Tibial artery (tissue), 4 donors: ENCODE measurements at regions not wholly inside any gene's neighbourhood (a gene's known extent, or its start where the extent isn't known, plus 50 kb on each side); places are given as distances from the start of the nearest gene placed in this dataset.
A peak's percentile ranks its signal among the peaks of the same experiment; 100 is the strongest.

ENCODE experiments used
- DNase-seq, 2 donors: peaks; one replicate each; pipeline ENCODE4 v3.0.0-alpha.2; 2019
- H3K27ac ChIP-seq, 2 donors: fragments of 200-600 bp; sonication (generic) in 1 of 2; 1 replicate in 1 of 2; 2 replicates in 1 of 2; pipeline ENCODE4 v1.5.1; 2018 to 2019; ENCODE audit warnings: mild to moderate bottlenecking in 1 of 2
- H3K27me3 ChIP-seq, 2 donors: fragments of 200-600 bp; sonication (generic) in 1 of 2; one replicate each; pipeline versions ENCODE4 v1.5.1 to v1.6.0; 2016 to 2019
- H3K36me3 ChIP-seq, 3 donors: fragments of 200-600 bp; sonication (generic) in 2 of 3; one replicate each; pipeline ENCODE4 v1.5.1; 2016 to 2019; ENCODE audit warnings: mild to moderate bottlenecking in 2 of 3
- H3K4me1 ChIP-seq, 4 donors: fragments of 200-600 bp; sonication (generic) in 2 of 4; 1 replicate in 3 of 4; 2 replicates in 1 of 4; pipeline ENCODE4 v1.5.1; 2016 to 2019
- H3K4me3 ChIP-seq, 2 donors: fragments of 200-600 bp; sonication (generic) in 1 of 2; 1 replicate in 1 of 2; 2 replicates in 1 of 2; pipeline ENCODE4 v1.5.1; 2018 to 2019; ENCODE audit warnings: mild to moderate bottlenecking in 2 of 2
- H3K9me3 ChIP-seq, 3 donors: fragments of 200-600 bp; sonication (generic) in 1 of 3; one replicate each; pipeline ENCODE4 v1.5.1; 2016 to 2019
- intact Hi-C: fragments of 100-400 bp; cut with DNase I; formaldehyde crosslinking; loops from one replicate; pipeline ENCODE4 v1.15.0; 2023; ENCODE audit warnings: low total_unique reads
- TF ChIP-seq, protein P1 (sequence below), 2 experiments: fragments of 200-600 bp in 1 of 2; fragments of 450-650 bp in 1 of 2; IDR thresholded peaks; one replicate each; pipeline ENCODE4 v1.5.1; 2017 to 2019; ENCODE audit warnings: antibody characterized with exemption in 2 of 2, mild to moderate bottlenecking in 1 of 2, moderate library complexity in 1 of 2

DNA sequence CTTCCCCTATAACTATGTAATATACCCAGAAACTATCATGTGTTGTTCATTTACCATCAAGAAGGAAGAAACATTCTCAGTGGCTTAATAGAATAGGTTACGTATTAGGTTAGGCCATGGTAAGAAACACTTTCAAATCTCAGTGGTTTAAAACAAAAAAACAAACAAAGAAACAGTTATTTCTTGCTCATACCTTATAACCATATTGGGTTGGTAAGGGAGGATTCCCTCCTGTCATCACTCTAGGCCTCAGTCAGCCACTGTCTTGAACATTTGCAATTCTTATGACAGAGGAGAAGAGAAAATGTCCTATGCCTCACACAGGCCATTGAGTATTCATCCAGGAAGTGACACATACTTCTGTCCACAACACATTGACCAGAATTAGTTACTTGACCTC lies 727.7 kb upstream of the NECTIN3 start:
- H3K4me1 ChIP-seq = peaks cover 0 to 11% (median 0%) of the 10 kb centered on the region in 4 donors
- no peaks in the 10 kb centered on the region for H3K27me3 ChIP-seq
- no peak overlapping the region for H3K27ac ChIP-seq
- H3K9me3 ChIP-seq = no peaks in the 10 kb centered on the region
- H3K4me3 ChIP-seq = no peak overlapping the region
- intact Hi-C loops = no loop called here
- TF ChIP-seq, protein P1, sequence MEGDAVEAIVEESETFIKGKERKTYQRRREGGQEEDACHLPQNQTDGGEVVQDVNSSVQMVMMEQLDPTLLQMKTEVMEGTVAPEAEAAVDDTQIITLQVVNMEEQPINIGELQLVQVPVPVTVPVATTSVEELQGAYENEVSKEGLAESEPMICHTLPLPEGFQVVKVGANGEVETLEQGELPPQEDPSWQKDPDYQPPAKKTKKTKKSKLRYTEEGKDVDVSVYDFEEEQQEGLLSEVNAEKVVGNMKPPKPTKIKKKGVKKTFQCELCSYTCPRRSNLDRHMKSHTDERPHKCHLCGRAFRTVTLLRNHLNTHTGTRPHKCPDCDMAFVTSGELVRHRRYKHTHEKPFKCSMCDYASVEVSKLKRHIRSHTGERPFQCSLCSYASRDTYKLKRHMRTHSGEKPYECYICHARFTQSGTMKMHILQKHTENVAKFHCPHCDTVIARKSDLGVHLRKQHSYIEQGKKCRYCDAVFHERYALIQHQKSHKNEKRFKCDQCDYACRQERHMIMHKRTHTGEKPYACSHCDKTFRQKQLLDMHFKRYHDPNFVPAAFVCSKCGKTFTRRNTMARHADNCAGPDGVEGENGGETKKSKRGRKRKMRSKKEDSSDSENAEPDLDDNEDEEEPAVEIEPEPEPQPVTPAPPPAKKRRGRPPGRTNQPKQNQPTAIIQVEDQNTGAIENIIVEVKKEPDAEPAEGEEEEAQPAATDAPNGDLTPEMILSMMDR (IDR thresholded peaks at IDR 0.05) = no peak
- no peaks in the 10 kb centered on the region for H3K36me3 ChIP-seq
- DNase-seq = no peak

DNA sequence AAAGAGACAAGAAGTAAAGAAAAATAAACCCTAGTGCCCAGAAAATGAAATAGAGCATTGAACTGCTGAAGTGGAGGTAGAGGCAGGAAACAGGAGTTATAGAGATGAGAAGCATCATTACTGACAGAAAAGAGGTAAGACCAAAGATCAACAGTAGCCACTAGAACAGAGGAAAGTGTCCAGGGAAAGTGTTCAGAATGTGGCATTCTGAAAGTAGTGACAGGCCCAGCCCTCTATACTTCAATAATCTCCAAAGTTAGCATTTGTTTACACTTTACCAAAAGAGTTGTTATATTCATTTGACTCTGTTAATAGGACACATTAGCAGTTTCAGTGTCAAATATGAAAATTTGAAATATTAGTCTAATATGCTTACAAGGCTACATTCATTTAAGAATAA lies 727.1 kb upstream of the NECTIN3 start:
- no peak overlapping the region for H3K4me3 ChIP-seq
- TF ChIP-seq, protein P1 (IDR thresholded peaks at IDR 0.05) = no peak
- intact Hi-C loops = no loop called here
- H3K27ac ChIP-seq = no peak overlapping the region
- H3K27me3 ChIP-seq = no peaks in the 10 kb centered on the region
- no peak for DNase-seq
- peaks cover 0 to 11% (median 0%) of the 10 kb centered on the region in 4 donors for H3K4me1 ChIP-seq
- H3K36me3 ChIP-seq = no peaks in the 10 kb centered on the region
- H3K9me3 ChIP-seq = no peaks in the 10 kb centered on the region

DNA sequence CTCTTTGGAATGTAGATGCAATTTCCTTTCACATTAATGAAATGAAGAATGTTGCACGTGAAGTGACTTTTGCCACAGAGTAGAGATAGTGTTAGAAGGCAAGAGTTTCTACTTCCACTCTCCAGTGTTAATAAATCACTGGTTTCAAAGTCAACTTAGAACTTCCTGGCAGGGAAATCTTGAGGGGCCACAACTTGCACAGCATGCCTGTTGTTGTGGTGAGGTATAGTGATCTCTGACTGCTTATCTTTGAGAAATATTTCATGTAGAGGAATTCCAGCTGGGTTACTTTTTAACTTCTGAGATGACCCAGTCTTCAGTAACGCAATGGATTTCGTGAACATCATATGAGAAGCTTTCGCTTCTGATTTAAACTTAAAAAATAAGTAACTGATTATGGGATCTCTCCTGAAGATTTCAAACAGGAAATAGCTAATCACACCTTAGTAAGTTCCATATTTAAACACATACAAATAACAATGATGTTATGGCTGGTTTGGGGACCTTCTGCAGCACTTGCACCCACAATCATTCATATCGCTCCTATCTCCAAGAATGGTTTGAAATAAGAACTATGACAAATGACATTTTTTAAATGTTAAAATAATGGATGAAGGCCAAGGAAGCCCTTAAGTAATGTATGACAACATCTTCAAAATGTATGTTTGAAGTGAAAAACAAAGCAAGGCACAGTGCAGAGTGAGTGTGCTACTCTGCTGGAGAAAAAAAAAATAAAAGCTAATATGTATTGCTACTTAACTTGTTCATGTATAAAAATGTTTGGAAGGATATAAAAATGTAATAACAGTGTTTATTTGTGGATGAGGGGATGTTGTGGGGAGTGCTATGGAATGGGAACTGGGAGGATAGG lies 726.5 kb upstream of the NECTIN3 start:
- no peak overlapping the region for H3K4me3 ChIP-seq

DNA sequence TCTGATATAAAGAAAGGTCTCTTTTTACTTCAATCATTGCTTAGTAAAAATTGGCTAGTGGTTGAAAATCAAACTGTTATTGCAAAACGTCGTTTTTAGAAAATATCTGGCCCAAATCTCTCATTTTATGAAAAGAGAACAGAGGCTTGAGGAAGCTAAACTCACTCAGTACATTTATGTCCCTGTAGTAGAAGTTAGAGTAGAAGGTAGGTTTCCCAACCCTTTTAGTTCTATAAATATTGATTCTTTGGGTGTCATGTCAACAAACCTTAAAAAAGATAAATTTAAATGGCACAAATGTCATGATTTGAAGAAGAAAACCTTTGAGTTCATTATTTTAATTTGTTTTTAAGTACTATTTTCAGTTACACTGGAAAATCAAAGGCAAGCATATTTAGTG lies 722.3 kb upstream of the NECTIN3 start:
- Histone ChIP-seq H3K4me3 (no peak overlapping the region), H3K36me3 (no peaks in the 10 kb centered on the region), H3K27ac (no peak overlapping the region), H3K4me1 (peaks cover 0 to 19% (median 5%) of the 10 kb centered on the region in 4 donors), H3K9me3 (no peaks in the 10 kb centered on the region), H3K27me3 (no peaks in the 10 kb centered on the region)
- TF ChIP-seq, protein P1 (IDR thresholded peaks at IDR 0.05) = no peak
- no peak for DNase-seq
- intact Hi-C loops = no loop called here

More for the DNA sequence above, 726.5 kb upstream of the NECTIN3 start:
- Histone ChIP-seq H3K27ac (no peak overlapping the region), H3K27me3 (no peaks in the 10 kb centered on the region), H3K9me3 (no peaks in the 10 kb centered on the region), H3K36me3 (no peaks in the 10 kb centered on the region), H3K4me1 (peaks cover 0 to 11% (median 0%) of the 10 kb centered on the region in 4 donors)
- intact Hi-C loops = no loop called here
- no peak for DNase-seq
- TF ChIP-seq, protein P1 (IDR thresholded peaks at IDR 0.05) = no peak

DNA sequence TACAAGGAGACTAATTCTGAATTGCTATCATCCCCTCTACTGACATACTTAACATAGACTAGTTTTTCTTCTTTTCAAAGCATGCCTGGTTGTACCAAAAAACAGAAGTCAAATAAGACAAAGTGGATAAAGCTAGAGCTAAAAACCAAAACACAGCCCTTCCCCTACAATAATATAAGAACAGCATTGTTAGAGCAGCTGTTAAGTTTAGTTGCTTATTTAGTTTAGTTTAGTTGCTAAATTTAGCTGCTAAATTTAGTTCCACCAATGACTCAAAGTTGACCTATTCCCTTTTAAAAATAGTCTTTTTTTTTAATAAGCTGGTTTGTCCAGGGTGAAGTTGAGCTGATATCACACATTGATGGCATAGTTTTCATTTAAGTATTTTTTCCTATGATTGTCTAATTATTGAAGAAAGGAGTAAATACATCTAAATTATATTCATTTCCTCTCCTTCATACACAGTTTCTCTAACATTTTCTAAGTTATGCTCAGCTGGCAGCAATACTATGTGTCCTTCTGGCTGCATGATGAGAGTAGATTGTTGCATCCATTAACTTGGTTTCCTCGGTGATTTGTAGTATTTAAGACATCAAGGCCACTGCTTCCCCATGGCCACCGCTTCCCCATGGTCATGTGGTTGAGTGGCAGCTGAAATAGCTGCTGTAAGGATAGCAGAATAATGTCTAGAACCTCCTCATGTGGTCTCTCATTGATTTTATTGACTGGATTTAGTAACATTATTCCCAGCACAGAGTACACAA lies 718.6 kb upstream of the NECTIN3 start:
- TF ChIP-seq, protein P1 (IDR thresholded peaks at IDR 0.05) = no peak
- Histone ChIP-seq H3K4me1 (peaks cover 0 to 19% (median 5%) of the 10 kb centered on the region in 4 donors), H3K4me3 (no peak overlapping the region), H3K27me3 (no peaks in the 10 kb centered on the region), H3K27ac (peak overlapping the region; percentile 24 to 28), H3K9me3 (no peaks in the 10 kb centered on the region), H3K36me3 (no peaks in the 10 kb centered on the region)
- intact Hi-C loops = no loop called here
- DNase-seq = no peak
